Glomerular visceral epithelial cell (primary cell): ENCODE measurements at regions not wholly inside any gene's neighbourhood (a gene's known extent, or its start where the extent isn't known, plus 50 kb on each side); places are given as distances from the start of the nearest gene placed in this dataset.
"Not testable (repeated sequence)": the region's sequence is repeated elsewhere in the genome, so short reads cannot be mapped to it uniquely, and the experiment has no call there.

Source experiments
- DNase-seq: peaks from one replicate; pipeline ENCODE4 v3.0.0-alpha.2; 2016; ENCODE audit errors: extremely low spot score

DNA sequence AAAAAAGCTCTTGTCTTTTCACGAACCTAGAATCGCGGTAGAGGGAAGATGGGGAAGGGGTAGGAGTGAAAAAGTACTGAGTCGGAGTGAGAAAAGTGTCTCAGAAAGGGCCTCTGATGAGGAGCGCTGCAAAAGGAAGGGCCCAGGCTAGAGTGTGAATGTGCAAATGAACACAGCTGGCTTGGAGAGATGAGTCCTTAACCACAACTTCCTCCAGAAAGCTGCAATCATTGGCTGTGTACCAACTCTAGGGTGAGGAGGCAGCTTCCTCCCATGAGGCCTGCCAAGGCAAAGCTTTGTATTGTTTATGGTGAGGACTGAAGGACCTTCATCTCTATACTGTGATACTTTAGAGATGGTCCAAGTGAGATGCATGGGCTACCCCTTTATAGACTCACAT, 566.9 kb upstream of the ANO5 start:
- DNase-seq: peak; percentile 46

DNA sequence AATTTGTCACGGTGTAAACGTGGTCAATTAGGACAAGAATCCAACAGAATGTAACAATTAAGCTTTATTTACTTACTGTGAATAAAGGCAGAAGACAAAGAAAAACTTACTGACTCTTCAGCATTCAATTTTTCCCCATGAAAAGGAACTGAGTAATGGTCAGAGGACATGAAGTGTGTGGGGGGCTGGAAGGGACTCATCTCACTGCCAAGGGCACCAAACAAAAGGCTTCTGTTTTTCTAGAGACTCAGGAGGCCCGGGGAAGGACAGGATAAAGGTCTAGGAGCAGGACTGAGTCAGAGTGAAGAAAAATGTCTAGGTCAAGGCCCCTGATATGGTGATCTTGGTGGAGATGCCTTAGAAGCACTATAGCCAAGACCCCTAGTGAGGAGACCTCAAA, 564.2 kb upstream of the ANO5 start:
- DNase-seq: no peak

DNA sequence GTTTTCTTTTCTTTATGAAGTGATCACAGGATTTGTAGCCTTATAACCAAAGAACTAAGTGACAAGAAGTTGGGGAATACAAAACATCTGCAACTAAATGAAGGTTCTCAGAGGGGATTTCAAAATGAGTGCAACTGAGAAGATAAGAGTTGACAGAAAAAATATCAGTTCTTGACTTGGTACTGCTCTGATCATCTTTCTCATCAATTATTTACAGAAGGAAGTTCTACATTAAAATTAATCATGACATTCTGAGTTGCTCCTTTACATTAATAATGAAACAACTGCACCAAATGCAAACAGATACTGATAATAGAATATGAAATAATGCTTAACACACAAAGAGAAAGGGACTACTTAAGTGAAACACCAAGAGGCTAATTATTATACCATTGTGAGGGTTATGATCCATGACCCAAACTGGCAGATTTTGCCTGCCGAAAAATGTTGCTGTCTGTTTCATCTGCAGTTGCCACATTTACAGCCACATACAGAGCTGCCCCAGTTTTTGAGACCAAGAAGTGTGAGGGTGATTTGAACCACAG, 561.9 kb upstream of the ANO5 start:
- no peak for DNase-seq

DNA sequence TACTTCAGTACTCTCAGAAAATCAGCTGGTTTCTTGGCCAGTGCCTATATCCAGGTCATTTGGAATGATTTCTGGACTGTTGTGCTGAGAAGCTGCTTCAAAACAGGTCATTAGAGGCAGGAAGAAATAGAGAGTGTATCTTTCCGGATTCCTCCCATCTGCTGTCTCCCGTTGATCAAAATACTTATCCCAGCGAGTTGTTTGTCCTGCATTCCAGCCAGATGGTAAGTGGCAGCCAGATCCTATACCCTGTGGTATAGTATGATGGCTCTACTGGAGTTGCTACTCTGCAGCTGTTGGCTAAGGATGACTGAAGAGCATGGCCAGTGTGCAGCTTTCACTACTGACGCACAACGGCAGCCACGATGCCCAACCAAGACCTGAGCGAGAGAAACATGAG, 560.9 kb upstream of the ANO5 start:
- no peak for DNase-seq

DNA sequence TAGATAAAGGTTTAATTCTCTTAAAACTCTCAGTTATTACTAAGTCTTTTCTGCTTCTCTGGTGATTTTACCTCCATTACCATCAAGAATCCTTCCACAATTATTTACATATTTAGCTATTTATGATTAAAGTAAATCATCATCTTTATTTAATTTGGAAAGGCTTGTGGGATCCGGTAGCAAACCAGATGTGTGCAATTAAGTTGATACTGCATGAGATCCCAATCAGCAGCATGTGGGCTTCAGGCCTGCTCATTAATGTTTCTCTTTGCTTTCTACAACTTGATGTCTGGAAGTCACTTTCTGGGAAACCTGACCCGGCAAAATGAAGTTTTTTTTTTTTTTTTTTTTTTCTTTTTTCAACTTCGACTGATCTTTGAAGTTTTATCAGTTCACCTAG, 558.4 kb upstream of the ANO5 start:
- DNase-seq: no peak

DNA sequence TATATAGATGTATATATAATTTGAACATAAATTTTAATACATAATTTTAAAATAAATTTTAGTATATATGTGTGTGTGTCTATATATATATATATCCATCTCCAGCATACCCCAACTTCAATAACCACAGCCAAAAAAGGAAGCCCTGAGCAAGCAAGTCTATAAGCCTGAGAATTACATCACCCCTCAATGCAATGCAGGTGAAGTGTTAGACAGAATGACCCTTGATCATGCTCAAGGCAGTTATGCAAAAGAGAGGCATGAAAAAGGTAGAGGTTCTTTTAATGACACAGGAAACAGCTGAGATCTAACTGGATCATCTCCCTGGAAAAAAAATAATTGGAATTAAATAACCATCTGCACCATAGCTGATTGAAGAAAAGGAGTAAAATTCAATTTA, 557.9 kb upstream of the ANO5 start:
- no peak for DNase-seq

DNA sequence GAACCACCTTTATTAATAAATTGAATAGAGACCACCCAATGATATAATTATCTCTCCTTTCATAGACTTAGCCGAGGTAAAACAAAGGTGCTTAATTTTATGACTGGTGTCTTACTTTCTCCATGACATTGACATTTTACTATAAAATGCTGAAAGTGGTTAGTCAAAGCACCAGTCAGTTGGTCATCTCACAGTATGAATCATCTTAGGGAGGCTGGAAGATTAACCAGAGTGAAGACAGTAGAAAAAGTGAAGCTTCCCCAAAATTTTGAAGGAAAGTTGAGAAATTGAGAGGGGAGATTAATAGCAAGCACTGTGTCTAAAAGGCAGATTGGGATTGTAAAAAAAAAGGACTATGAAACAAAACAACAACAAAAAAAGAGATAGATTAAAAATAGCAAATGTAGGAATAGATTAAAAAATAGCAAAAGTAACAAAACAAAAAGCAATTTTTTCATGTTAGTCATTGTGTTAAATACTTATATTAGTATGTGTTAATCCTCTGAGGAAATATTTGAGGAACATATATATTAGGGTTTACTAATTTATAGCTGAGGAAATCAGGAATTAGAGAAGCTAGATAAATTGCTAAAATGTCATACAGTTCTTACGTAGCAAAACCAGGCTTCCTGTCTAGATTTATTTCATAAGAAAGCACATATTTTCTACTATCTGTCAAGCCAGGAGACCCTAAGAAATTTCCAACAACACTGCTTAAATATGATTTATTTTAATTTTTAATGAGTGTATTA, 557.3 kb upstream of the ANO5 start:
- no peak for DNase-seq

DNA sequence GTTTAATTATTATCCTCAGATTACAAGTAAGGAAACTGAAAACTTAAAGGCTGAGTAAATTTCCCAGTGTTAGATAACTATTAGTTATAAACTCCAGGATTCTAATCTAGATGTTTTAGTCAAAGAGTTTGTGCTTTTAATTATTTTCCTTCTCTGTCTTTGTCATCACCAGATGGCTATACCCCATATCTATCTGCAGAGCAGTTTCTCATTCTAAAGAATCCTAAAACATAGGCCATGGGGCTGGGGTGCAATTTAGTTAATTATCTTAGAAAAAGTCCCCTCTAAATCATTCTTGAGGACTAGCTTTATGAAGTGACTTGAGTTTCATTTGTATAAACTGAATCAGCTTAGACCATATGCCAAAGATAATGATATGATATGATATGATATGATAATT, 556.3 kb upstream of the ANO5 start:
- no peak for DNase-seq

DNA sequence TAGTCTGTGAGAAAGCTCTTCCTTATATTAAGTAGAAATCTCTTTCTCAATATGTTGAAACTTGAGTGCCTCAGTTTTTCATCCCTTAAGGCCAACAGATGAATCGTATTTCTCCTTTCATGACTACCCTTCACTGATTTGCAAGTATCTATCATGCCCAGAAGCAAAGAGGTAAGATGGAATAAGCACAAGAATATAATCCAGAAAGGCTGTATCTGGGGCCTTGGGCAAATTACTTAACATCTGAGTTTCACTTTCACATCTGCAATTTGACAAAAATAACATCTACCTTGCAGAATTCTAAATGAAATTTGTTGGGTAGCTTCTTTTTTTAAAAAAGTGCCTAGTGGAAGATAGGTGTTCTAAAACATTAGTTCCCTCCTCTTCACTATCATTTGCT, 552.4 kb upstream of the ANO5 start:
- DNase-seq: no peak

DNA sequence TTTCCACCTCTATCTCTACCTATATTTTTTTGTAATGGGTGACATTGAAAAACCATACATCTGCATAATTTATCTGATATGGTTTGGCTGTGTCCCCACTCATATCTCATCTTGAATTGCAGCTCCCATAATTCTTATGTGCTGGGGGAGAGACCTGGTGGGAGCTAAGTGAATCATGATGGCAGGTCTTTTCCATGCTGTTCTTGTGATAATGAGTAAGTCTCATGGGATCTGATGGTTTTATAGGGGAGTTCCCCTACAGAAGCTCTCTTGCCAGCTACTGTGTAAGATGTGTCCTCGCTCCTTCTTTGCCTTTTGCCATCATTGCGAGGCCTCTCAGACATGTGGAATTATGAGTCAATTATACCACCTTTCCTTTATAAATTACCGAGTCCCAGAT, 551.0 kb upstream of the ANO5 start:
- no peak for DNase-seq

DNA sequence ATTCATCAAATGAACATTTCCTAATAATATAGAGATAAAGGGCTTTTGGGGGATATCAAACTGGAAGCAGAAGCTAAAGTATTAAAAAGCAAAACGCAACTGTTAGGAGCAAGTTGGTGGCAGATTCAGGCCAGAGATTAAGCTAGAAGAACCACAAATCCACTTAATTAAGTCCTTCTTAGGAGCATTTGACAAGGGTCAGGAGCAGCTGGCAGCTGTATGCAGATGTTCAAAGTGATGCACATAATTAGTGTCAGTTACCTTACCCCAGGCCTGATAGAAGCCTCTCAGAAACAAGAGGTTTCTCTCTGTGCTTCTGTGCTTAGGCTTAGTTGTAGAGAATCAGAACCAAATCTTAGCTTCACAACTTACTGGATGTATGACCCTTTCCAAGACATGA, 546.5 kb upstream of the ANO5 start:
- DNase-seq: no peak

DNA sequence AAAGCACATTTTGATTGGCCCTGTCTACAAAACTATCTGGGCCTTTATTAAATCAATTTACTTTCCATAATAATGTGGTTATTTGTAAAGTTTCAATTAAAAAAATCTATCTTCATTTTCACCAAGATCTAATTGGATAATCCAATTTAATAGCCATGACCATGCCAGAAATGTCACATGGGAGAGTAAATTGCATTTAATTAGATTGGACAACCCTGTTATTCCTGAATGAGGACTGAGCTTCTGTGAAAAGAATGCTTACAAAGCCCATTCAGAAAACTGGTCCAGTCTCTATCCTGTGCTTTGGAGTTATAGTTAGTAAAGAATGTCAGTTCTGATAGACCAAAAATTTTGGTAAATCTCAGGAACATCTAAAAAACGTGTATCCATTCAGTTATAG, 541.9 kb upstream of the ANO5 start:
- no peak for DNase-seq

DNA sequence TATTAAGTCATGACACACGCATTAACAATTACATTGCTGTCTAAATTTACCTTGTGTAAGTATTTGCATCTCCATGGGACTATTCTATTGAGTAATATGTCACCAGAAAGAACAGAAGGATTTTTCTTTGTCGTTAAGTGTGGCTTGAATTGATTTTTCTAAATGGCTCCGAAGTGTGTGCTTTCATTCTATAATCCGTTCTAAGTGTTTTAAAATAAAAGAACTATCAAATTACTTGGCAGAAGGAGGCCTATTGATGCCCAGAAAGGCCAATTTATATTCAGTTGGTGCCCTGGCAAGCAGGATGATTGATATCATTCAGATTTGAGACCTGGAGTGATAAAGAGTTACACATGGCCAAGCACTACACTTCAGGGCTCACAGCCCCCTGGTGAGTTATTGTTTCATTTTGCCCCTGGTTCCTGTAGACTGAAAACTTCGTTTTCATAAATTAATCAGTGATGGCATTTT, 538.9 kb upstream of the ANO5 start:
- no peak for DNase-seq

DNA sequence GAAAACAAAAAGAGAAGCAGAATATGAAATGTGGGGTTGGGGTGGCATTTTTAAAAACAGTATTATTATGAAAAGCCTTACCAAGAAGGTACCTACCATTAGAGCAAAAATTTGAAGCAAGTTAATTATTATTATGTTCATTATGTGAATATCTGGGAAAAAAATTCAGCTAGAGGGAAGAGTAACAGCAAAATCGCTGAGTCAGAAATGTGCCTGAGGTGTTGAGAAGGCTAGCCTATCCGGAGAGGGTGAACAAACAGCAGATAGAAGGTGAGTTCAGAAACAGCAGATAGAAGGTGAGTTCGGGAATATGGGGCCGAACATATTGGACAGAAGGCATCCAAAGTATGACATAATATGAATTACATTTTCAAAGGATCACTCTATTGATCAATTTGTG, 536.8 kb upstream of the ANO5 start:
- DNase-seq: no peak

DNA sequence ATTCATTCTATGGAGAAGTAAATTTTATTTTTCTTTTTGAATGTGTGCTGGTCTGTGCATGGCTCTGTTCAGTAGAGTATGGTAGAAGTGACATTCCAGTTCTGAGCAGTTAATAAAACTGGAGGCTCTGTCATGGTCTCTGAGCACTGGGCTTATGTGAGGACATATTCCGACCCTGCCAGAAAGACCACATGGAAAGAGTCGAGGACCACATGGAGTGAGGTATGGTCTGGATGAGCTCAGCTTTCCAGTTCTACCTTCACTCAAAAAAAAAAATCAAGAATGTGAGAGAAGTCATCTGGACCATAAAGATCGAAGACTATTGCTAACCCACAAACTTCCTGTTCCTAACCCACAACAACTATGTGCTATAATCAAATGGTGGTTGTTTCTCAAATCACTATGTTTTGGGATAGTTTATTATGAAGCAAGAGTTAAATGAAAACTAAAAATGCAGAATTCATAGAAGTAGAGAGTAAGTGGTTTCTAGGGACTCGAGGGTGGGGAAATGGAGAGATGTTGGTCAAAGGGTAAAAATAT, 534.2 kb upstream of the ANO5 start:
- DNase-seq: no peak

DNA sequence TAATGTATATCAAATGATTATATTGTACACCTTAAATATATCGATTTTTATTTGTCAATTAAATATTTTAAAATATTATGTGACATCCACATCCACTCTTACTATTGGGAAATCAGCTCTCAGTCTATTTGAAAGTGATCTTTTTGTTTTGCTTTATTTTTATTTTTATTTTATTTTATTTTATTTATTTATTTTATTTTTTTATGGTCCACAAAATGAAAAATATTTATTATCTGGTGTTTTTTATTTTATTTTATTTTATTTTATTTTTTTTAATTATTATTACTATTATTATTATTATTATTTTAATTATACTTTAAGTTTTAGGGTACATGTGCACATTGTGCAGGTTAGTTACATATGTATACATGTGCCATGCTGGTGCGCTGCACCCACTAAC, 533.5 kb upstream of the ANO5 start:
- not testable (repeated sequence) for DNase-seq

DNA sequence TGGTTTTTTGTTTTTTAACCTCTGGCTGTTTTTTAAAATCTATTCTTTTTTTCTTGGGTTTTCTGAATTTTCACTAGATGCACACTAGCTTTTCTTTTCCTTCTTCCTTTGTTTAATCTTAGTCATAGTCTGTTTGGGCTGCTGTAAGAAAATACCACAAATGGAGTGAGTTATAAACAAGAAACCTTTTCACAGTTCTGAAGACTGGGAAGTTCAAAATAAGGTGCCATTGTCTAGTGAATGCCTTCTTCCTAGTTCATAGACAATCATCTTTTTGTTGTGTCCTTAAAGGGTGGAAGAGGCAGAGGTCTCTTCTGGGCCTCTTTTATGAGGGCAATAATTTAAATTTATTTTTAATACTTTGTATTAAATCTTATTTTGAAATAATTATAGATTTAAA, 532.9 kb upstream of the ANO5 start:
- DNase-seq: no peak

DNA sequence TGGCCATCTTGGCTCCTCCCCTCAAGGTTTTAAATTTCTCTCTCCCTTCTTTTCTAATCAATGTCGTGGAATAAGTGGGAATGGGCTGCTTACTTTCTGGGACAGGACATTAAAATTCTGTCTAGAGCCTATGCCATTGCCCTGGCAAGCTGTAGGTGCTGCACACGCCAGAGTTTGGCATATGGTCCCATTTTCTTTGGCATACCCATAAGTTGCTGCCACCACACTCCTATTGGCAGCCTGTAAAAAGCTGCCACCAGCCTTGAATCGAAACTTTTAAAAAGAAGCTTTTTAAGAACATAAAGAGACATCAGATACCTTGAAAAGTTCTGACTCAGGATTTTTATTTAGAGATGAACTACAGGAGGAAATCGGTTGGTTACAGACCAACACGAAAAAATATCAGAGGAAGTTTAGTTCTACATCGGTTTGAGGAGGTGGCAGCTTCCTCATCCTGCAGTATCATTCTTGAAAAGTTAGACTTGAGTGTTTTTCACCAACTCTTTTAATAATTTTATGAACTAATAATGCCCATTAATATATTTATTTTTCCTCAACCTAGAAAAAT, 517.8 kb upstream of the ANO5 start:
- no peak for DNase-seq

DNA sequence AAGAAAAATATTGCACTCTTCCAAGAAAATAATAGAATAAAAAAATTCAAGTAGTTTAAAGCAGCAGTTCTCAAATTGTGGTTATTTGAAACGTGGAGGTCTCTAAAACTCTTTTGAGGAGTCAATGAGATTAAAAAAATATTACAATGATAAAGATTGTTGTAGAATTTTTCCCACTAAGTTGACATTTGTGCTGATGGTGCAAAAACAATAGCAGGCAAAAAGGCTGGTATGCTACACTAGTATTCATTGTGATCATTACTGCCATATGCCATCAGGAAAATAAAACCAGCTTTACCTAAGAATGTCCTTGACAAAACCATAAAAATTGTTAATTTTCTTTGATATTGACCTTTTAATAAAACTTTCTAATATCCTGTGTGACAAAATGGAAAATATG, 505.2 kb upstream of the ANO5 start:
- no peak for DNase-seq

DNA sequence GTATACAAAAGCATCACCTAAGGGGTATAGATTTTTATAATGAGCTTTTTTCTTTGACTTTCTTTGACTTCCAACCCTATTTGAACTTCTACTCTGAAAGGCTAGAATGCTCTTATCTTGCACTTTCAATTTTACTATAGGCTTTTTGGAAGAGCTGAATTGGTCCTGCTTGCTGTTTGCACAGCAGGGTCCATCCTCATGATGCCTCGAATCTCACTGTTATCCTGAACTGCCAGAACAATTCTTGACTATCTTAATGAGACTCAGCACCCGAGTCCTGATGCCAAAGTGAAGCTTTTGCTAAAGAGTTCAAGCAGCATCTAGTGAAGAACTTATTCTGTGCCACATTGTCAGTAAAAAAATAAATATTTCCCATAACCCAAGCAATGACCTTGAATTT, 488.3 kb upstream of the ANO5 start:
- no peak for DNase-seq

DNA sequence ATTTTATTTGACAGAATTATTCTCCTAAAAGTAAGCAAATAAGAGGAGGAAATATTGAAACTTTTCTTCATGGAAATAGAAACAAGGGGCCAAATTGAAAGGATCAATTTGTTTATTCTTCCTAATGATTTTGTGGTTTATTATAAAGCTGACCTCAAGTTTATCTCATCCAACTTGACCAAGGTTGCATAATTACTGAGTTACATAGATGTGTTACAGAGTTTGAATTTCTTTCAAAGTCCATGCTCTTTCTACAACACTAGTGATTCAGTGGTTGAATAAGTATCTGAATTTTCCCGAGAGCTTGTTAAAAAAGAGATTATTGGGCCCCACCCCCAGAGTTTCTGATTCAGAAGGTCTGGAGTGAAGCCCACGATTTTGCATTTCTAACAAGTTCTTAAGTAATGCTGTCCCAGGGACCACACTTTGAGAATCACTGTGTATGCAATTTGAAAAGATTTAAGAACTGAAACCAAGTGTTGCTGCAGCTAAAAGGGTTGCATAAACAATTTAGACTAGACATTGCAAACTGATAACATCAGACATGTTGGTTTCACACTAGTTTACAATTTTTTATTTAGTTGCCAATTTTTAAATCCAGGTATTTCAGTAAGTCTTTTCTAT, 485.7 kb upstream of the ANO5 start:
- no peak for DNase-seq

DNA sequence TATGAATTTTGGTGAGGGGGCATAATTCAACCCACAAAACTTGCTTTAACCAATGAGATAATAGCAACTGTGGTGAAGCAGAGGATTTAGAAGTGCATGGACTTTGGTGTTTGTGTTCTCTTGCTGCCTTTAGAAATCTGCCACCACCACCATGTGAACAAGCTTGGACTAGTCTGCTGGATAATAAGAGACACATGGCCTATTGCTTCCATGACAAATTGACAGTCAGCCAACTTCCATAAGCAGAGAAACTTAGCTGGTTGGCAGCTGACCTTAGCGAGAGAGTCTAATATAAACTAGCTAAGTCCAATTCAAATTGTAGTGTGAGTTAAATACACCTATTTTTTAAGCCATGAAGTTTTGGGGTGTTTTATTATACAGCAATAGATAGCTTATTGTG, 482.1 kb upstream of the ANO5 start:
- DNase-seq: no peak

DNA sequence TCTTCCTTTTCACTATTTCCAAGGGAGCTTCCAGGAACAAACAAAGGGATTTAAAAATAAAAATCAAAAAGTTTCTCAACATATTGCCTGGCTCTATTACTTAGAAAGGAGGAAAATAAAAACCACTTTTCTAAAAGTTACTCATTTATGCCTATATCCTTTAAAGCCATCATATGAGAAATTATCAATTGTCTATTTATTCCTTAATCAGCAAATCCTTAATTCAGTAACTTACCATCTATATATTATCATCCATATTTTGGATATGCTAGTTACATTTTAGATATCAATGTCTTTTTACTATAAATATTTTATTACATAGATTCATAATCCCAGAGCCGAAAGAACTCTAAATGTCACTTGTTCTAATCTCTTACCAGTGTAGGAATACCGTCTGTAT, 481.5 kb upstream of the ANO5 start:
- DNase-seq: no peak
